ENCODE measurements at regions not wholly inside any gene's neighbourhood (a gene's known extent, or its start where the extent isn't known, plus 50 kb on each side); places are given as distances from the start of the nearest gene placed in this dataset.

DNA sequence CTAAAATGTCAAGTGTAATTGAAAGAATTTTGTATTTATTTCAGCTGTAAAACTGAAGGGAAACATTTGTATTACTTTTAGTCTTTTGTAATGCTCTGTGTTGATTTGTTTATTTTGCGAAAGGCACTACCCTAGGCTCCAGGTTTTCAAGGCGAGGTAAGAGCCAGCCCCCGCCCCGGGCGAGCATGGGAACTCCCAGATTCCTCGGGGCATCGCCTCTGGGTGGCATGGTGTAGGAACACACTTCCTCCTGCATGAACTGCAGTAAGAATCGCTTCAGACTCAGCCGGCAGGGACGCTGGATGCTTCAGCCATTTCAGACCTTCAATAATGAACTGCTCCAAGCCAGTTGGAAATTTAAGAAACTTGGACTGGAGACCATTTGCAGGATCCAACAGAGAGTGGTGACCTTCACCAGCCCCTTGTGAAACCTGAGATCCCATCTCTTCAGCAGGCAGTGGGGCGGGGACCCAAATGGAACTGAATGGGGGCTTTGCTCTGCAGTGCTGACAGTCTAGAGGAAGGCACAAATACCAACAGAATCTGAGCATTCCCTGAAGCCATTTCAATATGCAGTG lies 544.3 kb upstream of the MGMT start:
- Histone ChIP-seq H3K27me3 (ENCODE audit: insufficient read depth, low read length) (no peaks in the 10 kb centered on the region), H4K20me1 (ENCODE audit: insufficient read depth) (no peaks in the 10 kb centered on the region), H2AFZ (ENCODE audit: low read depth, low read length, poor library complexity, severe bottlenecking) (no peak overlapping the region), H3K9ac (ENCODE audit: low read length) (no peak overlapping the region), H3K9me2 (ENCODE audit: insufficient read depth) (no peaks in the 10 kb centered on the region), H3K4me3 (replicated peaks in 1 of 2; ENCODE audit: low read depth in 1 of 2, low read length in 2 of 2) (no peak overlapping the region), H3K27ac (ENCODE audit: low read depth, low read length) (no peak overlapping the region), H3K9me3 (ENCODE audit: control insufficient read depth in 1 of 2, insufficient read depth in 1 of 2, low read depth in 1 of 2, low read length in 2 of 2) (peaks cover 0 to 4% of the 10 kb centered on the region in 2 experiments; a peak in 1 of 4 replicates), H3K4me1 (ENCODE audit: control insufficient read depth in 1 of 2, insufficient read depth in 2 of 2, low read length in 2 of 2) (no peaks in the 10 kb centered on the region), H3K4me2 (ENCODE audit: low read length) (no peak overlapping the region), H3K36me3 (ENCODE audit: control insufficient read depth in 1 of 2, insufficient read depth in 2 of 2, low read length in 2 of 2) (no peaks in the 10 kb centered on the region), H3K79me2 (ENCODE audit: insufficient read depth, low read length) (no peaks in the 10 kb centered on the region)
- BruUV-seq (replicated peaks): no TSS peak
- POLR2A ChIA-PET: no interaction called here
- CTCF ChIA-PET: no interaction called here
- DNase-seq (ENCODE audit: low read depth, low spot score): no peak
- ATAC-seq: no peak
- intact Hi-C loops (cut with micrococcal nuclease): no loop called here
- RAD21 ChIA-PET (ENCODE audit: low non-redundant PET in 1 of 2, low total read pairs in 2 of 2, uncharacterized antibody in 2 of 2, unreplicated experiment in 2 of 2): no interaction called here
- TF ChIP-seq SIN3A (IDR thresholded peaks at IDR 0.05; ENCODE audit: low read depth) (no peak), SRF (IDR thresholded peaks at IDR 0.05; ENCODE audit: low read depth) (no peak), CBX3 (IDR thresholded peaks at IDR 0.05; ENCODE audit: low read depth) (no peak), YY1 (IDR thresholded peaks at IDR 0.05; ENCODE audit: extremely low read depth, insufficient replicate concordance, low read depth, low read length) (no peak), EZH2 (IDR thresholded peaks at IDR 0.05) (no peak), ZFX (IDR thresholded peaks at IDR 0.05) (no peak), EZH2phosphoT487 (IDR thresholded peaks at IDR 0.05; ENCODE audit: borderline replicate concordance) (no peak)
- TF ChIP-seq, protein P1, sequence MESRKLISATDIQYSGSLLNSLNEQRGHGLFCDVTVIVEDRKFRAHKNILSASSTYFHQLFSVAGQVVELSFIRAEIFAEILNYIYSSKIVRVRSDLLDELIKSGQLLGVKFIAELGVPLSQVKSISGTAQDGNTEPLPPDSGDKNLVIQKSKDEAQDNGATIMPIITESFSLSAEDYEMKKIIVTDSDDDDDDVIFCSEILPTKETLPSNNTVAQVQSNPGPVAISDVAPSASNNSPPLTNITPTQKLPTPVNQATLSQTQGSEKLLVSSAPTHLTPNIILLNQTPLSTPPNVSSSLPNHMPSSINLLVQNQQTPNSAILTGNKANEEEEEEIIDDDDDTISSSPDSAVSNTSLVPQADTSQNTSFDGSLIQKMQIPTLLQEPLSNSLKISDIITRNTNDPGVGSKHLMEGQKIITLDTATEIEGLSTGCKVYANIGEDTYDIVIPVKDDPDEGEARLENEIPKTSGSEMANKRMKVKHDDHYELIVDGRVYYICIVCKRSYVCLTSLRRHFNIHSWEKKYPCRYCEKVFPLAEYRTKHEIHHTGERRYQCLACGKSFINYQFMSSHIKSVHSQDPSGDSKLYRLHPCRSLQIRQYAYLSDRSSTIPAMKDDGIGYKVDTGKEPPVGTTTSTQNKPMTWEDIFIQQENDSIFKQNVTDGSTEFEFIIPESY (IDR thresholded peaks at IDR 0.05; ENCODE audit: extremely low read depth, insufficient replicate concordance, low read length): no peak
- TF ChIP-seq, protein P2, sequence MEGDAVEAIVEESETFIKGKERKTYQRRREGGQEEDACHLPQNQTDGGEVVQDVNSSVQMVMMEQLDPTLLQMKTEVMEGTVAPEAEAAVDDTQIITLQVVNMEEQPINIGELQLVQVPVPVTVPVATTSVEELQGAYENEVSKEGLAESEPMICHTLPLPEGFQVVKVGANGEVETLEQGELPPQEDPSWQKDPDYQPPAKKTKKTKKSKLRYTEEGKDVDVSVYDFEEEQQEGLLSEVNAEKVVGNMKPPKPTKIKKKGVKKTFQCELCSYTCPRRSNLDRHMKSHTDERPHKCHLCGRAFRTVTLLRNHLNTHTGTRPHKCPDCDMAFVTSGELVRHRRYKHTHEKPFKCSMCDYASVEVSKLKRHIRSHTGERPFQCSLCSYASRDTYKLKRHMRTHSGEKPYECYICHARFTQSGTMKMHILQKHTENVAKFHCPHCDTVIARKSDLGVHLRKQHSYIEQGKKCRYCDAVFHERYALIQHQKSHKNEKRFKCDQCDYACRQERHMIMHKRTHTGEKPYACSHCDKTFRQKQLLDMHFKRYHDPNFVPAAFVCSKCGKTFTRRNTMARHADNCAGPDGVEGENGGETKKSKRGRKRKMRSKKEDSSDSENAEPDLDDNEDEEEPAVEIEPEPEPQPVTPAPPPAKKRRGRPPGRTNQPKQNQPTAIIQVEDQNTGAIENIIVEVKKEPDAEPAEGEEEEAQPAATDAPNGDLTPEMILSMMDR (IDR thresholded peaks at IDR 0.05 in 2 of 3, conservative IDR thresholded peaks at IDR 0.05 in 1 of 3; ENCODE audit: borderline replicate concordance in 1 of 3, insufficient read depth in 1 of 3, low read depth in 2 of 3, low read length in 2 of 3): no peak
